ENCODE measurements at regions not wholly inside any gene's neighbourhood (a gene's known extent, or its start where the extent isn't known, plus 50 kb on each side); places are given as distances from the start of the nearest gene placed in this dataset.

DNA sequence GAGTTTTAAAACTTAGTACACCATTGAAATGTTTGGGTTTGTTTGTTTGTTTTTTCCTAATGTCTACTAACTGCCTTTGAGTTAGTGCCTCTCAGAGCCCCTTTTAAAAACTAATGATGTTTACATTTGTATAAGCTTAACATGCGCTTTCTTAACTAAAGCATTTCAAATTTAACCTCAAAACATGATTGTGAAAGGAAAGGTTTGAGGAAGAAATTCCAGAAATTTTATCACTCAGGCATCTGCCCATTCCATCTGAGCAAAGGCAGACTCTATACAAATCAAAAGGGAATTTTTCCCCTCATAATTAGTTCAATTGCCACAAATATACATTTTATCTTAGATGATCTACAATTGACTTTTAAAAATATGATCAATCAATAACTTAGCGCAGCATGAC lies 230.7 kb upstream of the CAND1 start (continued):
- TF ChIP-seq ZNF83 (CRISPR knock-in tag; IDR thresholded peaks at IDR 0.05; ENCODE audit: borderline replicate concordance), result no peak

DNA sequence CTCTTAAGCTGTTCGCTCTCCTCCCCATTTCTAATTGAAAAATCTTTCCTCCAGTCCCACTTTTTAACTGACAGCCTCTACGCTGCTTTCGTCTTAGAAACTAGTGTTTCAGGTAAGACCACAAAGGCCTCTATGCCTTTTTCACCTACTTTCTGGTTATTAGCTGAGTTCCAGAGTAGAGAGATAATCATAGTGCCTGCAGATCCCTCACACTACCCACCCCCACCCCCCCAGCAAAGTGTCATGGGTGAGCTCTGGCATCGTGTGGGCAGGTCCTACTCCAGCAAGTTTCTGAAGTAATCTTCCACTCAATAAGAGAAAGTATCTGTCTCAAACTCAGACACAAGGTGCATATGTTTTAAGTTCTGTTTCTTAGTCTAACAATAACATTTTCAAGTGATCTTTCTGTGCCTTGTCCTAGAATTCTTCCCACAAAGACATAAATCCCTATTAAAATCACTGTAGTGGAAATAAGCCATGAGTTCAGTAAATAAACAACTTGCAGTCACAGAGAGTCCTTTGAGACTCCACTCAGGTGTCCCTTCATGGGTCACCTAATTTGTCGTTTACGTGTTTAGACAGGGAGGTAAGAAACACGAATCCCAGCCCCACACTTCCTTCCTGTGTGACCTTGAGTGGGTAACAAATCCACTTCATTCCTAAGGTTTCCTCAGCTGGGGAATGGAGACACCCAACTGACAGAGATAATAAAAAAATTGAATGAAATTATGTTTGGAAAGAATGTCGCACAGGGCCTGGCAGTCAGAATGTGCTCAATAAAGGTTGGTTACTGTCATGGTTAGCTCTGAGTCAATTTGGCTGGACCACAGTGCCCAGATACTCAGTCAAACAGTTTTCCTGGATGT lies 228.9 kb upstream of the CAND1 start:
- Histone ChIP-seq H3K79me2 (ENCODE audit: insufficient read depth, low read length) (no peaks in the 10 kb centered on the region), H3K27ac (ENCODE audit: extremely low read length, insufficient read depth, low read length) (no peak overlapping the region), H3K4me1 (ENCODE audit: insufficient read depth, low read length) (no peaks in the 10 kb centered on the region), H3K27me3 (ENCODE audit: control insufficient read depth in 1 of 2, insufficient read depth in 2 of 2, low read length in 2 of 2) (no peaks in the 10 kb centered on the region), H4K20me1 (ENCODE audit: insufficient read depth, low read length) (no peaks in the 10 kb centered on the region), H3K9me3 (ENCODE audit: low read length) (no peaks in the 10 kb centered on the region), H3K4me3 (replicated peaks in 1 of 3; ENCODE audit: insufficient read depth in 1 of 3, low read depth in 2 of 3, low read length in 3 of 3) (no peak overlapping the region), H3K9ac (ENCODE audit: insufficient read depth, low read depth, low read length) (no peak overlapping the region), H2AFZ (ENCODE audit: low read length) (no peak overlapping the region), H3K4me2 (ENCODE audit: low read depth, low read length) (no peak overlapping the region), H3K36me3 (replicated peaks in 1 of 2; ENCODE audit: control insufficient read depth in 1 of 2, insufficient read depth in 2 of 2, low read length in 2 of 2) (no peaks in the 10 kb centered on the region)
- BruUV-seq (replicated peaks), result no TSS peak
- ChIA-PET CTCF (ENCODE audit: low intra/inter-chr PET ratio, low total read pairs) (no interaction called here), POLR2A (no interaction called here)
- in situ Hi-C loops (cut with HindIII; ENCODE audit: extremely low pct_ligation_motif_present, low pct_unique_long_range_greater_than_20kb), result no loop called here
- no peak for TF ChIP-seq RAD21 (CRISPR knock-in tag; IDR thresholded peaks at IDR 0.05)
- TF ChIP-seq ZNF362 (CRISPR knock-in tag; IDR thresholded peaks at IDR 0.05; ENCODE audit: borderline replicate concordance), result no peak
- TF ChIP-seq ZNF710 (CRISPR knock-in tag; IDR thresholded peaks at IDR 0.05; ENCODE audit: borderline replicate concordance), result no peak
- TF ChIP-seq PHF20 (CRISPR knock-in tag; IDR thresholded peaks at IDR 0.05), result no peak
- TF ChIP-seq ZEB1 (IDR thresholded peaks at IDR 0.05; ENCODE audit: insufficient replicate concordance, low read depth), result no peak
- TF ChIP-seq ZBTB38 (CRISPR knock-in tag; IDR thresholded peaks at IDR 0.05), result no peak
- no peak for TF ChIP-seq ETV5 (CRISPR knock-in tag; IDR thresholded peaks at IDR 0.05; ENCODE audit: borderline replicate concordance)
- no peak for TF ChIP-seq KLF12 (CRISPR knock-in tag; IDR thresholded peaks at IDR 0.05; ENCODE audit: borderline replicate concordance)
- no peak for TF ChIP-seq ZNF619 (CRISPR knock-in tag; IDR thresholded peaks at IDR 0.05)
- no peak for TF ChIP-seq SAFB2 (CRISPR knock-in tag; IDR thresholded peaks at IDR 0.05; ENCODE audit: borderline replicate concordance, low read depth)
- no peak for TF ChIP-seq ZNF780A (CRISPR knock-in tag; IDR thresholded peaks at IDR 0.05)
- TF ChIP-seq SRSF1 (optimal IDR thresholded peaks at IDR 0.05; ENCODE audit: low read depth, low read length), result no peak
- TF ChIP-seq CC2D1A (CRISPR knock-in tag; IDR thresholded peaks at IDR 0.05), result no peak
- no peak for TF ChIP-seq POLR2A (IDR thresholded peaks at IDR 0.05; ENCODE audit: insufficient read depth in 1 of 2, low read depth in 2 of 2, low read length in 2 of 2)
- TF ChIP-seq UBTF (CRISPR knock-in tag; IDR thresholded peaks at IDR 0.05), result no peak
- FAIRE-seq, result no peak
- intact Hi-C loops (cut with micrococcal nuclease; ENCODE audit: unreplicated experiment), result no loop called here
- ATAC-seq, result no peak
- no peak for DNase-seq (ENCODE audit: low spot score)
- 21% methylated on average over 8 of the region's 8 CpGs for WGBS (ENCODE audit: low lambda C conversion rate)

Measured in HepG2 (cell line).